ENCODE measurements at regions not wholly inside any gene's neighbourhood (a gene's known extent, or its start where the extent isn't known, plus 50 kb on each side); places are given as distances from the start of the nearest gene placed in this dataset.
"Not testable (repeated sequence)": the region's sequence is repeated elsewhere in the genome, so short reads cannot be mapped to it uniquely, and the experiment has no call there.

DNA sequence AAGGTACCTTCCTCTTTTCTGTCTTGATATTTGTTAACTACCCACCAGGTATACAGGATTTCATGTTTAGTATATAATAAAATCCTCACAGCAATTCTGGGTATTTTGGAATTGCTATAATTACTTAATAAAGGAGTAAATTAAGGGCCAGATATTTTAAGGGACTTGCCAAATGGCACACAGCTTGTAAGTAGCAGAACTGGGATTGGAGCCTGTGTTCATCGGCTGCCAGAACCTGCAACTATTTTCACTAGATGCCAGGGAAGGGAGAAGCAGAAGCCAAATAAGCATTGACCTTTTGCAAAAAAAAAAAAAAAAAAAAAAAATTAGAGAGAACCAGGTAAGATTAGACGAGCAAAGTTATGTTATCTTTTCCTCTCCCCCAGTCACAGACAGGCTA is 683.3 kb upstream of the CADM2 start:
- no peak for DNase-seq

DNA sequence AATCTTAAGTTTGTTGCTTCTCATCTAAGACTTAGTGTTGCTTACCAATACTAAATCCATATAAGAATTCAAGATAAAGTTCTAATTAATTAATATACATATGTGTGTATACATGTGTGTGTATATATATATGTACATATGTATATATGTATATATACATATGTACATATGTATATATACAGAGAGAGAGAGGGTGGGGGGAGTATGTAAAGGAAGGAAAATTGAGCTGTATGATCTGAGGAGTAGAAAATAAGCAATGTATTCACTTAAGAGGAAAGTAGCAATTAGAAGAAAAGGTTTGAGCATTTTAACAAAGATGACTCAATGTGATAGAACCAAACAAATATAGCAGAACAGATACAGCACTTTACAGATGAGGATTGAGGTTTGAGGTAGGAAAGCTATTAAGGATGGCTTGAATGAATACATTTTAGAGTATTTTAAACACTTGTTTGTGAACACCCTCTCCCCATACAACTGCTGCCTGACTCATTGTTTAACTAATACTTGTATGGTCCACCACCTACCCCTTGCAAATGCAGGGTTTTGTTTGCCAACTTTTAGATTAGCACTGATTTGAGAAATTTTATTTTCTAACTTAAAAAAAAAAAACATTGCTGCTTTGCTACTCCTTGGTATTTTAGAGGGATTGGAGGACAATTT is 681.1 kb upstream of the CADM2 start:
- no peak for DNase-seq

DNA sequence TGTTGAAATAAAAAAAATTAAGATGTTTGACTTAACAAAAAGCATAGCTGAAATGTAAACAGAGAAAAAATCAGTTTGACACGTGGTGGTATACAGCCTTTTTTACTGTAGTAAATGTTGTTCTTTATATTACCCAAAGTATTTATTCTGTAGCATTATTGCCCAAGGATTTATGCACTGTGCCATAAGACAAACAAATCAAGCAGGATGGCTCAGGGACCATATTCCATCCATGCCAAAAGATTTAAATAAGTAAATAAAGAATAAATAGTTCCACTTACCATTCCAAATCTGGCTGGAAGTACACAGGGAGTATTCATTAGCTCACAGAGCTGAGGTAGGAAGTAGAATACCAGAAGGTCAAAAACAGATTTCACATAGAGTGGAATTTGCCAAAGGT is 666.7 kb upstream of the CADM2 start:
- no peak for DNase-seq

DNA sequence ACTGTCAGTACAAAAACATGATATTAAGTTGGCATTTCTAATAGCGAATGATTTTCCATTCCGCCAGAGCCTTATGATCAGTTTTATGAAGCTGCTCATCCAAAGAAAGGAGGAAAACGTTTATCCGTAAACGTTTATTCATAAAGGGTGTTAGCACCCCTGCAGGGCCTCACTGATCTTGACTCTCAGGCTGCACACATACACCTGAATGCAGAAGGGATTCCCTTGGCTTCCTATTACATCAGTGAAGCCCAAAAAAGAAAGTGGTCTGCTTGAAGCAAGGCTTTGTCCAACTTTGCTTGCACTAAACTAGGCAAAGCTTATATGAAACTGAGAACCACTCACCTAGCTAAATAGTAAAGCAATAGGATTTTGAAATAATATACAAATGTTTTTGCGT is 659.5 kb upstream of the CADM2 start:
- DNase-seq: no peak

DNA sequence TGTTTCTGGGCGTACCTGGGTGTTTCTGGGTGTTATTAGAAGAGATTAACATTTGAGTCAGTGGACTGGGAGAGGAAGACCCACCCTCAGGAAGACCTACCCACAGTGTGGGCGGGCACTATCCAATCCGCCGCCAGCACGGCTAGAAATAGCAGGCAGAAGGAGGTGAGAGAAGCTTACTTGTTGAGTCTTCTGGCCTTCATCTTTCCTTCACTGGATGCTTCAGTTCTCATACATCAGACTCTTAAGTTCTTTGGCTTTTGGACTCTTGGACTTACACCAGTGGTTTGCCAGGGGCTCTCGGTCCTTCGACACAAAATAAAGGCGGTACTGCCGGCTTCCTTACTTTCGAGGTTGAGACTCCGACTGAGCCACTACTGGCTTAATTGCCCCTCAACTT is 654.6 kb upstream of the CADM2 start:
- DNase-seq: no peak

DNA sequence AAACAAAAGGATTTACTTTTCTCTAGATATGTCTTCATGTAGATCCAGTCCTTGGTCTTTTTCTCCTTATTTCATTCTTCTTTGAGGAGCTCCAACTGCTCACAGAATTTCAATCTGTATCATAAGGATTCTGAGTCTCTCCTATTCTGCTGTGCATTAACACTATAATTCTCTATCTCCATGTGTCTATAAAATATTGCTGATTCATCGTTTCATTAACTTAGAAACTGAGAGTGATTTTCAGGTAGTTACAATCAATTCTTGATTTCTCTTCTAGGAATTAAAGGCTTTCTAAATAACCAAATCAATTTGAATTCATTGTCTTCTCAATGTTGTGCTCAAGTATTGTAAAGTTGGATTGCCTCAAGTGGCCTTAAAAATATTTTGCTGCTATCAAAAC is 651.5 kb upstream of the CADM2 start:
- no peak for DNase-seq

DNA sequence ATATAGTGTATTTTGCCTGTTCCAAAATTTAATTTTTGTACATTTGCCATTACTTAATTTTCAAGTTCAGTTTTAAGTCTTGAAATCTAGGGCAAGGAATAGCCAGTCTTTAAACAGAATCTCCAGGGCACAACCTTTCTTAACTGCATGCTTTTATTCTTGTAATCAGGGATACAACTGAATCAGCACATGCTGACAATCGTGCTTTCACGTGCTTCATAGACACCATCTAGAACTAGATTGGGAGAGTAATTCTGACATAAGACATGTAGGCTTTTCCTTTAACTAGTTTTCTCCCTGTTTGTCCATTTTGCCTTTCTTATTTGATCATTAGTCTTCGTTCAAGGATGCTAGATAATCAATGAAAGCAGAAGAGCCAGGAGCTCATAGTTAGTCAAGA is 650.4 kb upstream of the CADM2 start:
- DNase-seq: no peak

DNA sequence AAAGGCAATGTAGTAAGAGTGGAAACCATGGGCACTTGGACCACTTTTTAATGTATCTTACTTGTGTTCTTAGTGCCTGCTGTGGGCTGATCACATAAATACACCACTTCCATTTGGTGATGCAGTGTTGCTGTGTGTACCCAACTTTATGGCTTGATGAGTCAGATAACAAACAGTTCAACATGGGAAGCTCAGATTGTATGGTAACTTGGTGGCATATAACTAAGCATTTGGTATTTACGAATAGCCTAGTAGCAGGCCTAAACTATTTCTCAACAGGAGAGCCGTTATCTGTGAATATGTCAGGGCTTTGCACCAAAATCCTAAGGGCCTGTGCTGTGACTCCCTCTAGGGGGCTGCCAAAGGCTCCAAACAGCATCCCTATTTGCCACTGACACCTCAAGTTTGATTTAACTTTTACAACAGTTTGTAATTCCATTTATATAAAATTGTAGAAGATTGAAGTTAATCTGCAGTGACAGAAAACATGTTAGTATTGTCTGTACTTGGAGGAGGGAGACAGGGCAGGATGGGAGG is 640.4 kb upstream of the CADM2 start:
- no peak for DNase-seq

DNA sequence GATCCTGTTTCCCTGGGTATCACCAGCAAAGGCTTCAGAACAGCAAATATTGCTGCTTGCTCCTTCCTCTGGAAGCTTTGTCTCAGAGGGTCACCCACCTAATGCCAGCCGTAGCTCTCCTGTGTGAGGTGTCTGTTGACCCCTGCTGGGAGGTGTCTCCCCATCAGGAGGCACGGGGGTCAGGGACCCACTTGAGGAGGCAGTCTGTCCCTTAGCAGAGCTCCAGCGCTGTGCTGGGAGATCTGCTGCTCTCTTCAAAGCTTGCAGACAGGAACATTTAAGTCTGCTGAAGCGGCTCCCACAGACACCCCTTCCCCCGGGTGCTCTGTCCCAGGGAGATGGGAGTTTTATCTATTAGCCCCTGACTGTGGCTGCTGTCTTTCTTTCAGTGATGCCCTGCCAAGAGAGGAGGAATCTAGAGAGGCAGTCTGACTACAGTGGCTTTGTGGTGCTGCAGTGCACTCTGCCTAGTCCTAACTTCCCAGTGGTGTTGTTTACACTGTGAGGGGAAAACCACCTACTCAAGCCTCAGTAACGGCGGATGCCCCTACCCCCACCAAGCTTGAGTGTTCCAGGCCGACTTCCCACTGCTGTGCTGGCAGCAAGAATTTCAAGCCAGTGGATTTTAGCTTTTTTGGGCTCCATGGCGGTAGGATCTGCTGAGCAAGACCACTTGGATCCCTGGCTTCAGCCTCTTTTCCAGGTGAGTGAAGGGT is 593.1 kb upstream of the CADM2 start:
- DNase-seq: not testable (repeated sequence)
